Thoracic aorta (tissue), 2 donors: ENCODE measurements at regions not wholly inside any gene's neighbourhood (a gene's known extent, or its start where the extent isn't known, plus 50 kb on each side); places are given as distances from the start of the nearest gene placed in this dataset.

ENCODE experiments used
- ATAC-seq: fragments of 150-250 bp; one replicate; pipeline ENCODE4 v1.8.0; 2017; ENCODE audit warnings: low read depth; ENCODE audit not compliant: insufficient number of reproducible peaks, low FRiP score
- DNase-seq: peaks from one replicate; pipeline ENCODE4 v3.0.0-alpha.2; 2020; ENCODE audit warnings: low spot score
- H3K27ac ChIP-seq, 2 donors: fragments of 200-600 bp; sonication (generic); 1 replicate in 1 of 2; 2 replicates in 1 of 2; pipeline ENCODE4 v1.5.1; 2016; ENCODE audit warnings: mild to moderate bottlenecking in 2 of 2, moderate library complexity in 2 of 2
- H3K27me3 ChIP-seq: fragments of 200-600 bp; sonication (generic); replicated peaks from 2 replicates; pipeline ENCODE4 v1.6.0; 2016; ENCODE audit warnings: mild to moderate bottlenecking; ENCODE audit not compliant: insufficient read depth
- H3K36me3 ChIP-seq: fragments of 200-600 bp; sonication (generic); one replicate; pipeline ENCODE4 v1.5.1; 2016
- H3K4me1 ChIP-seq, 2 donors: fragments of 200-600 bp; sonication (generic); 1 replicate in 1 of 2; 2 replicates in 1 of 2; pipeline versions ENCODE4 v1.5.1 to v1.6.0; 2016; ENCODE audit warnings: low read depth in 2 of 2, mild to moderate bottlenecking in 1 of 2; ENCODE audit not compliant: control insufficient read depth in 1 of 2
- H3K4me3 ChIP-seq: fragments of 200-600 bp; sonication (generic); 2 replicates; pipeline ENCODE4 v1.5.1; 2016; ENCODE audit warnings: mild to moderate bottlenecking
- H3K9me3 ChIP-seq: fragments of 200-600 bp; sonication (generic); 2 replicates; pipeline ENCODE4 v1.5.1; 2016
- CTCF ChIP-seq: fragments of 200-600 bp; sonication (generic); IDR thresholded peaks from one replicate; pipeline ENCODE4 v1.5.1; 2019; ENCODE audit warnings: antibody characterized with exemption

- no peak for TF ChIP-seq CTCF
- no peaks in the 10 kb centered on the region for H3K27me3 ChIP-seq
- no peak overlapping the region for H3K4me3 ChIP-seq
- DNase-seq (no peak), ATAC-seq (no peak)
- no peak overlapping the region for H3K27ac ChIP-seq
- no peaks in the 10 kb centered on the region for H3K36me3 ChIP-seq
- no peaks in the 10 kb centered on the region for H3K4me1 ChIP-seq
- no peaks in the 10 kb centered on the region for H3K9me3 ChIP-seq
Observed at GRCh38 chr5:144774197-144774596, 603.5 kb downstream of the KCTD16 start.

DNA sequence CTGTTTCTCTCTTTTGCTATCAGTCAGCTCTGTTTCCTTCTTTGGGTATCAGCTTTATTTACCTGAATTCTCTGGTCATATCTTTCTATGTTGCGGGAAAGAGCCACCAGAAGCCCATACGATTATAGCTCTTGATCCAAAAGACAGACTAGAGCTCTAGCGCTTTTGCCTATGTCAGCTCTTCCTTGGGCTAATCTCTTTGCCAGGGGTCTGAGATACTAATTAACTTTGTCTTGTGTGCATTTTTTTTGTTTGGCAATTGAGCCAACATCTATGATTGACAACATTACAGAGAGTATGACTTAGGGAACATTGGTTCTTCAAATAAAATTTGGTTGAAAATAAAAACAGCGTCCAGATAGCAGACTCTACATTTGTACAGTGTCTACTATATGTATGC is 603.0 kb downstream of the KCTD16 start:
- Histone ChIP-seq H3K4me3 (no peak overlapping the region), H3K27ac (no peak overlapping the region), H3K36me3 (no peaks in the 10 kb centered on the region), H3K27me3 (no peaks in the 10 kb centered on the region), H3K9me3 (no peaks in the 10 kb centered on the region), H3K4me1 (no peaks in the 10 kb centered on the region)
- ATAC-seq (no peak), DNase-seq (no peak)
- no peak for TF ChIP-seq CTCF

DNA sequence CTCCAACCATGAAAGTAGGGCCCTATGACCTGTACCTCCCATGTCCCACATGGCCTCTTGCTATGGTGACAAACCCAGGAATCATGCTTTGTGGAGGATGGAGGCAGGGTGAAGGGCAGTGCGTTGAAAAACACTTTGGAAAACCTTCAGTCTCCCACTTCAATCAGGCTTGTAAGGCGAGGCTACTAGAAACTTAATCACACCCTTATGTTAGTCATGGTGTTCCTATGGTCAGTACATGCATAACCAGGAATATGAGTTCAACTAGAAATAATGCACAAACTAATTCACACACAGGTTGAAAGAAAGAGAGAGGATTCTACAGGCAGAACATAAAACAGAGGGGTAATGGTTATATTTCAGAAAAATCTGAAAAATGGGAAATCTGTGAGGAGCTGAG is 601.1 kb downstream of the KCTD16 start:
- DNase-seq: no peak
- no peaks in the 10 kb centered on the region for H3K27me3 ChIP-seq
- H3K27ac ChIP-seq: no peak overlapping the region
- no peak for ATAC-seq
- H3K9me3 ChIP-seq: no peaks in the 10 kb centered on the region
- no peak overlapping the region for H3K4me3 ChIP-seq
- H3K36me3 ChIP-seq: no peaks in the 10 kb centered on the region
- no peaks in the 10 kb centered on the region for H3K4me1 ChIP-seq
- TF ChIP-seq CTCF: no peak

DNA sequence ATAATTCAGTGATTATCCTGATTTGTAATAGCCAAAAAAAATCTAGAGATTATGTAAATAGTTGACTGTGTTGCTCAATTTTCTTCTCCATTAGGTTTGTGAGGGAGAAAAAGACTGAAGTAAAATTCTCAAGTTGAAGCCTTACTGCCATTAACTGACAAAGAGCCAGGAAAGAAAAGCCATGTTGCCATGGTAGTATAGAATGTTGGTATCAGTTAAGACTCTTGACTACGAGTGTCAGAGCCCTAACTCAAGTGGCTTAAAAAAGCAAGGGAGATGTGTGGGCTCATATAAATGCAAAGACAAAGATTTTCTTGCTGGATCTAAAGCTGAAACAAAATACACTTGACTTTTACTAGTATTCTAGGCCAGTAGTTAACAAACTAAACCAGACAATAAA is 571.7 kb downstream of the KCTD16 start:
- ATAC-seq (no peak), DNase-seq (no peak)
- no peaks in the 10 kb centered on the region for H3K27me3 ChIP-seq
- no peak overlapping the region for H3K27ac ChIP-seq
- no peak overlapping the region for H3K4me3 ChIP-seq
- H3K36me3 ChIP-seq: no peaks in the 10 kb centered on the region
- no peak for TF ChIP-seq CTCF
- H3K9me3 ChIP-seq: no peaks in the 10 kb centered on the region
- H3K4me1 ChIP-seq: no peaks in the 10 kb centered on the region

DNA sequence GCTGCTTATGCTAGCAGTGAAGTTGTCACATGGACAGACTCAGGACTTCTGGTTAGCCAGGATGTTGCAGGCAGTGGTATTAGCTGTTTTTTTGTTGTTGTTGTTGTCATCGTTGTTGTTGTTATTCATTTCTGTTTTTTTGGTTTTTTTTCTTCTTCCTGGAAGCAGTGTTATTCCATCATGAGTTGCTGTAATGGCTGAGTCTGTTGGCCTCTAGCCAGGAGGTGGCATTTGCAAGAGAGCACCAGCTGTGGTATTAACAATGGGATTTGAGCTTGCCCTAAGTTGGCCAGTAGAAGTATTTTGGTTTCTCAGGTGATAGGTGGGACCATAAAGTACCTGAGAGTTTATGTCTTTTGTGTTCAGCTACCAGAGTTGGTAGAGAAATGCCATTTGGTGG is 561.1 kb downstream of the KCTD16 start:
- no peak overlapping the region for H3K4me3 ChIP-seq
- H3K9me3 ChIP-seq: no peaks in the 10 kb centered on the region
- H3K27ac ChIP-seq: no peak overlapping the region
- TF ChIP-seq CTCF: no peak
- ATAC-seq: no peak
- DNase-seq: no peak
- H3K27me3 ChIP-seq: no peaks in the 10 kb centered on the region
- H3K36me3 ChIP-seq: no peaks in the 10 kb centered on the region
- H3K4me1 ChIP-seq: no peaks in the 10 kb centered on the region
